ENCODE measurements at regions not wholly inside any gene's neighbourhood (a gene's known extent, or its start where the extent isn't known, plus 50 kb on each side); places are given as distances from the start of the nearest gene placed in this dataset.

GRCh38 chr12:103011974-103012763 lies 54.7 kb downstream of the ASCL1 start:
- Histone ChIP-seq H3K4me2 (peak overlapping the region; percentile 72), H3K9ac (no peak overlapping the region), H3K27me3 (peaks cover 7% of the 10 kb centered on the region), H3K27ac (no peak overlapping the region), H3K9me3 (ENCODE audit: low read depth) (no peaks in the 10 kb centered on the region), H4K20me1 (ENCODE audit: low read depth) (peaks cover 6% of the 10 kb centered on the region), H2AFZ (replicated peaks) (no peak overlapping the region), H3K4me3 (peak overlapping the region; percentile 32), H3K36me3 (no peaks in the 10 kb centered on the region), H3F3A (ENCODE audit: low read depth) (peaks cover 14% of the 10 kb centered on the region), H3K4me1 (peaks cover 35% of the 10 kb centered on the region), H3K79me2 (ENCODE audit: low read depth) (no peaks in the 10 kb centered on the region)
- Mint-ChIP-seq H3K9me3 (peaks cover 3% of the 10 kb centered on the region), H3K4me3 (peak overlapping the region; percentile 9), H3K27me3 (ENCODE audit: insufficient read depth, low read depth) (no peaks in the 10 kb centered on the region), H3K27ac (peak overlapping the region; percentile 93), H3K36me3 (no peaks in the 10 kb centered on the region), H3K4me1 (peaks cover 51% of the 10 kb centered on the region)
- TF ChIP-seq EZH2 (IDR thresholded peaks at IDR 0.05) (no peak), EZH2phosphoT487 (IDR thresholded peaks at IDR 0.05) (no peak), CTCF (IDR thresholded peaks at IDR 0.05) (no peak)
- DNase-seq (ENCODE audit: low spot score) = peak; percentile 13

- H3K27ac ChIP-seq = no peak overlapping the region
- no peak overlapping the region for H3K9ac ChIP-seq
- peak overlapping the region; percentile 72 for H3K4me2 ChIP-seq
- no peaks in the 10 kb centered on the region for H3K9me3 ChIP-seq (ENCODE audit: low read depth)
- peak overlapping the region; percentile 93 for H3K27ac Mint-ChIP-seq
- H3K27me3 Mint-ChIP-seq (ENCODE audit: insufficient read depth, low read depth) = no peaks in the 10 kb centered on the region
- peak overlapping the region; percentile 9 for H3K4me3 Mint-ChIP-seq
- H2AFZ ChIP-seq (replicated peaks) = no peak overlapping the region
- no peaks in the 10 kb centered on the region for H3K79me2 ChIP-seq (ENCODE audit: low read depth)
- no peaks in the 10 kb centered on the region for H3K36me3 ChIP-seq
- H3F3A ChIP-seq (ENCODE audit: low read depth) = peaks cover 14% of the 10 kb centered on the region
- H3K4me3 ChIP-seq = peak overlapping the region; percentile 32
- H3K9me3 Mint-ChIP-seq = peaks cover 3% of the 10 kb centered on the region
- peaks cover 35% of the 10 kb centered on the region for H3K4me1 ChIP-seq
- H4K20me1 ChIP-seq (ENCODE audit: low read depth) = peaks cover 6% of the 10 kb centered on the region
- H3K4me1 Mint-ChIP-seq = peaks cover 51% of the 10 kb centered on the region
- no peak for TF ChIP-seq CTCF (IDR thresholded peaks at IDR 0.05)
- TF ChIP-seq EZH2 (IDR thresholded peaks at IDR 0.05) = no peak
- no peak for TF ChIP-seq EZH2phosphoT487 (IDR thresholded peaks at IDR 0.05)
- peak; percentile 72 for DNase-seq (ENCODE audit: low spot score)
- no peaks in the 10 kb centered on the region for H3K36me3 Mint-ChIP-seq
- H3K27me3 ChIP-seq = peaks cover 7% of the 10 kb centered on the region
Measured at GRCh38 chr12:103012884-103013283, 55.4 kb downstream of the ASCL1 start.

GRCh38 chr12:103013741-103014300 lies 56.3 kb downstream of the ASCL1 start:
- Mint-ChIP-seq H3K36me3 (no peaks in the 10 kb centered on the region), H3K4me1 (peaks cover 51% of the 10 kb centered on the region), H3K4me3 (no peak overlapping the region), H3K9me3 (no peaks in the 10 kb centered on the region), H3K27ac (peak overlapping the region; percentile 93), H3K27me3 (ENCODE audit: insufficient read depth, low read depth) (no peaks in the 10 kb centered on the region)
- H3K27ac ChIP-seq = no peak overlapping the region
- no peaks in the 10 kb centered on the region for H3K9me3 ChIP-seq (ENCODE audit: low read depth)
- peaks cover 14% of the 10 kb centered on the region for H3F3A ChIP-seq (ENCODE audit: low read depth)
- TF ChIP-seq EZH2phosphoT487 (IDR thresholded peaks at IDR 0.05) (no peak), EZH2 (IDR thresholded peaks at IDR 0.05) (no peak), CTCF (IDR thresholded peaks at IDR 0.05) (no peak)
- H4K20me1 ChIP-seq (ENCODE audit: low read depth) = peaks cover 6% of the 10 kb centered on the region
- peak overlapping the region; percentile 14 for H2AFZ ChIP-seq (replicated peaks)
- peak overlapping the region; percentile 72 for H3K4me2 ChIP-seq
- peaks cover 35% of the 10 kb centered on the region for H3K4me1 ChIP-seq
- no peaks in the 10 kb centered on the region for H3K79me2 ChIP-seq (ENCODE audit: low read depth)
- no peak overlapping the region for H3K9ac ChIP-seq
- no peak overlapping the region for H3K4me3 ChIP-seq
- DNase-seq (ENCODE audit: low spot score) = no peak
- peaks cover 7% of the 10 kb centered on the region for H3K27me3 ChIP-seq
- H3K36me3 ChIP-seq = no peaks in the 10 kb centered on the region
